GM06990 (cell line): ENCODE measurements at regions not wholly inside any gene's neighbourhood (a gene's known extent, or its start where the extent isn't known, plus 50 kb on each side); places are given as distances from the start of the nearest gene placed in this dataset.

Experiments used
- DNase-seq: peaks from one replicate; pipeline ENCODE4 v3.0.0-alpha.2; 2011; ENCODE audit not compliant: insufficient read length; ENCODE audit errors: extremely low read depth
- H3K27me3 ChIP-seq: replicated peaks from 2 replicates; pipeline ENCODE4 v1.6.0; 2011; ENCODE audit warnings: low read length; ENCODE audit not compliant: control insufficient read depth, insufficient read depth
- H3K36me3 ChIP-seq: 2 replicates; pipeline ENCODE4 v1.5.1; 2011; ENCODE audit warnings: low read length; ENCODE audit not compliant: control insufficient read depth, insufficient read depth
- H3K4me3 ChIP-seq: replicated peaks from 2 replicates; pipeline ENCODE4 v1.5.1; 2011; ENCODE audit warnings: low read depth, mild to moderate bottlenecking, control low read depth, low read length
- CTCF ChIP-seq: IDR thresholded peaks from 2 replicates; pipeline ENCODE4 v1.5.1; 2011; ENCODE audit warnings: low read length, control low read depth, mild to moderate bottlenecking, inconsistent platforms; ENCODE audit not compliant: insufficient read depth, poor library complexity, severe bottlenecking

- Histone ChIP-seq H3K4me3 (no peak overlapping the region), H3K27me3 (no peaks in the 10 kb centered on the region; the same call in 1 of the 2 replicates), H3K36me3 (no peaks in the 10 kb centered on the region)
- no peak for TF ChIP-seq CTCF
- no peak for DNase-seq
Observed at GRCh38 chr11:122214567-122214966, 98.6 kb upstream of the BLID start.

- DNase-seq = no peak
- TF ChIP-seq CTCF = no peak
- H3K4me3 ChIP-seq = no peak overlapping the region
Observed at GRCh38 chr11:122214080-122214479, 98.1 kb upstream of the BLID start.

GRCh38 chr11:122213171-122213570 is 97.2 kb upstream of the BLID start:
- H3K36me3 ChIP-seq = no peaks in the 10 kb centered on the region

More at GRCh38 chr11:122214080-122214479, 98.1 kb upstream of the BLID start:
- Histone ChIP-seq H3K27me3 (no peaks in the 10 kb centered on the region; the same call in 1 of the 2 replicates), H3K36me3 (no peaks in the 10 kb centered on the region)

GRCh38 chr11:122210367-122210997 is 94.5 kb upstream of the BLID start:
- H3K27me3 ChIP-seq = no peaks in the 10 kb centered on the region; the same call in 1 of the 2 replicates
- no peaks in the 10 kb centered on the region for H3K36me3 ChIP-seq
- DNase-seq = no peak
- TF ChIP-seq CTCF = no peak
- H3K4me3 ChIP-seq = no peak overlapping the region

More at GRCh38 chr11:122213171-122213570, 97.2 kb upstream of the BLID start:
- TF ChIP-seq CTCF = no peak
- no peak overlapping the region for H3K4me3 ChIP-seq
- H3K27me3 ChIP-seq = no peaks in the 10 kb centered on the region
- no peak for DNase-seq

GRCh38 chr11:122209619-122210366 is 93.8 kb upstream of the BLID start:
- no peak for DNase-seq
- Histone ChIP-seq H3K27me3 (no peaks in the 10 kb centered on the region; the same call in 1 of the 2 replicates), H3K36me3 (no peaks in the 10 kb centered on the region), H3K4me3 (no peak overlapping the region)
- TF ChIP-seq CTCF = no peak
